GM12878 (cell line): ENCODE measurements at regions not wholly inside any gene's neighbourhood (a gene's known extent, or its start where the extent isn't known, plus 50 kb on each side); places are given as distances from the start of the nearest gene placed in this dataset.

ENCODE experiments used
- ATAC-seq: fragments of 200-7000 bp; cut with Tn5 transposase; 3 replicates; pipeline ENCODE4 v1.9.1; 2020; ENCODE audit warnings: mild to moderate bottlenecking, moderate library complexity
- BruUV-seq: library from RNA; stranded (reverse); fragments of 400-500 nt; replicated peaks from 2 replicates; lab custom pipeline; 2021; lab: Mats Ljungman, UMichigan
- CTCF ChIA-PET: fragments of 300-600 bp; sonication (Branson Sonifier 250); formaldehyde crosslinking; extraction: SDS; loops from one replicate; lab custom pipeline; 2021; ENCODE audit warnings: inconsistent platforms; lab: Yijun Ruan, JAX
- POLR2A ChIA-PET: fragments of 350-600 bp; formaldehyde crosslinking; extraction: SDS; loops from one replicate; lab custom pipeline; 2021; ENCODE audit warnings: inconsistent platforms; lab: Charles Lee
- RAD21 ChIA-PET: fragments of 300-600 bp; sonication (Branson Sonifier 250); formaldehyde crosslinking; loops from one replicate; lab custom pipeline; 2023; ENCODE audit warnings: antibody characterized with exemption; ENCODE audit not compliant: unreplicated experiment; lab: Charles Lee
- SMC1A ChIA-PET: fragments of 300-600 bp; sonication (Branson Sonifier 250); formaldehyde crosslinking; loops from one replicate; lab custom pipeline; 2023; ENCODE audit not compliant: unreplicated experiment, uncharacterized antibody; lab: Charles Lee
- DNase-seq: peaks from one replicate; pipeline ENCODE4 v3.0.0-alpha.2; 2011; ENCODE audit warnings: low read depth, low spot score
- FAIRE-seq: peaks from 3 replicates; lab custom pipeline; 2011; peaks lifted over from hg19 to GRCh38; lab: Jason Lieb, UNC
- H2AFZ ChIP-seq: 2 replicates; pipeline ENCODE4 v1.6.0; 2011; ENCODE audit warnings: low read depth, low read length, control low read depth; ENCODE audit not compliant: control insufficient read depth
- H3K27ac ChIP-seq: 2 replicates; pipeline ENCODE4 v1.5.1; 2011; ENCODE audit warnings: control low read depth; ENCODE audit not compliant: control insufficient read depth, insufficient read depth
- H3K27me3 ChIP-seq, 2 experiments: replicated peaks in 1 of 2; 2 replicates each; pipeline versions ENCODE4 v1.6.0 to v1.6.1; 2011; ENCODE audit warnings: low read length in 1 of 2; ENCODE audit not compliant: control insufficient read depth in 2 of 2, insufficient read depth in 2 of 2
- H3K36me3 ChIP-seq, 2 experiments: 2 replicates each; pipeline ENCODE4 v1.5.1; 2011; ENCODE audit warnings: low read length in 1 of 2; ENCODE audit not compliant: control insufficient read depth in 2 of 2, insufficient read depth in 2 of 2
- H3K4me1 ChIP-seq: 2 replicates; pipeline ENCODE4 v1.6.1; 2011; ENCODE audit warnings: mild to moderate bottlenecking, low read length, moderate library complexity, mixed read lengths; ENCODE audit not compliant: control insufficient read depth, insufficient read depth
- H3K4me2 ChIP-seq: 2 replicates; pipeline ENCODE4 v1.6.0; 2011; ENCODE audit warnings: control low read depth; ENCODE audit not compliant: control insufficient read depth, insufficient read depth
- H3K4me3 ChIP-seq: fragments of 200-600 bp; sonication (generic); 2 replicates; pipeline ENCODE4 v1.5.1; 2016
- H3K79me2 ChIP-seq: 2 replicates; pipeline ENCODE4 v1.6.0; 2011; ENCODE audit warnings: low read length; ENCODE audit not compliant: control insufficient read depth, insufficient read depth
- H3K9ac ChIP-seq: 2 replicates; pipeline ENCODE4 v1.8.0; 2011; ENCODE audit warnings: low read length, control low read depth, mixed read lengths; ENCODE audit not compliant: control insufficient read depth, insufficient read depth
- H3K9me3 ChIP-seq: replicated peaks from 3 replicates; pipeline ENCODE4 v1.5.1; 2011; ENCODE audit warnings: mild to moderate bottlenecking, low read length; ENCODE audit not compliant: control insufficient read depth, insufficient read depth
- H4K20me1 ChIP-seq: 2 replicates; pipeline ENCODE4 v1.6.0; 2011; ENCODE audit not compliant: control insufficient read depth, insufficient read depth
- BRCA1 ChIP-seq: IDR thresholded peaks from 2 replicates; pipeline ENCODE4 v1.6.1; 2011; ENCODE audit warnings: low read depth, low read length, improper control_type of control experiment
- CHD2 ChIP-seq: IDR thresholded peaks from 2 replicates; pipeline ENCODE4 v1.6.1; 2011; ENCODE audit warnings: low read depth, low read length, improper control_type of control experiment, borderline replicate concordance
- NR2C1 ChIP-seq: fragments of 450-650 bp; IDR thresholded peaks from 2 replicates; pipeline ENCODE4 v1.6.1; 2017; ENCODE audit warnings: antibody characterized with exemption, mild to moderate bottlenecking, moderate library complexity
- PML ChIP-seq: IDR thresholded peaks from 2 replicates; pipeline ENCODE4 v1.6.1; 2012; ENCODE audit warnings: low read length, inconsistent platforms
- POLR2A ChIP-seq: IDR thresholded peaks from 2 replicates; pipeline ENCODE4 v1.6.1; 2011; ENCODE audit warnings: low read depth, mild to moderate bottlenecking, low read length
- ZZZ3 ChIP-seq: IDR thresholded peaks from 2 replicates; pipeline ENCODE4 v1.6.1; 2011; ENCODE audit warnings: low read depth; ENCODE audit not compliant: control insufficient read depth, insufficient read length
- WGBS: methylation state at CpG from one replicate; pipeline ENCODE4 v1.1.6; 2016; ENCODE audit warnings: low lambda C conversion rate; ENCODE audit not compliant: insufficient replicate concordance, insufficient coverage; ENCODE audit errors: missing lambda C conversion rate; 5-methylcytosine and 5-hydroxymethylcytosine counted together
- in situ Hi-C: fragments of 300-500 bp; cut with MboI; formaldehyde crosslinking; loops from 9 replicates; pipeline ENCODE4 v1.14.3; 2018; ENCODE audit warnings: mixed read lengths
- intact Hi-C: fragments of 100-400 bp; cut with micrococcal nuclease; formaldehyde crosslinking; loops from one replicate; pipeline ENCODE4 v1.14.2; 2022; ENCODE audit not compliant: unreplicated experiment
- TF ChIP-seq, protein P1 (sequence below): fragments of 450-650 bp; IDR thresholded peaks from 2 replicates; pipeline ENCODE4 v1.6.1; 2014; ENCODE audit warnings: mild to moderate bottlenecking
- TF ChIP-seq, protein P2 (sequence below): fragments of 450-650 bp; IDR thresholded peaks from 2 replicates; pipeline ENCODE4 v1.6.1; 2017; ENCODE audit warnings: mild to moderate bottlenecking, low read depth, inconsistent platforms; ENCODE audit not compliant: poor library complexity, severe bottlenecking

- POLR2A ChIA-PET: no interaction called here
- H3K4me2 ChIP-seq: no peak overlapping the region
- no peak overlapping the region for H3K27ac ChIP-seq
- CTCF ChIA-PET: no interaction called here
- no peak overlapping the region for H3K9ac ChIP-seq
- H3K9me3 ChIP-seq: no peaks in the 10 kb centered on the region
- no peak overlapping the region for H3K4me3 ChIP-seq
- no peaks in the 10 kb centered on the region for H3K79me2 ChIP-seq
- ATAC-seq (no peak), FAIRE-seq (no peak)
- RAD21 ChIA-PET: no interaction called here
- in situ Hi-C loops: no loop called here
- TF ChIP-seq BRCA1 (no peak), POLR2A (no peak), CHD2 (no peak), PML (no peak), ZZZ3 (no peak), NR2C1 (no peak)
- TF ChIP-seq, protein P1, sequence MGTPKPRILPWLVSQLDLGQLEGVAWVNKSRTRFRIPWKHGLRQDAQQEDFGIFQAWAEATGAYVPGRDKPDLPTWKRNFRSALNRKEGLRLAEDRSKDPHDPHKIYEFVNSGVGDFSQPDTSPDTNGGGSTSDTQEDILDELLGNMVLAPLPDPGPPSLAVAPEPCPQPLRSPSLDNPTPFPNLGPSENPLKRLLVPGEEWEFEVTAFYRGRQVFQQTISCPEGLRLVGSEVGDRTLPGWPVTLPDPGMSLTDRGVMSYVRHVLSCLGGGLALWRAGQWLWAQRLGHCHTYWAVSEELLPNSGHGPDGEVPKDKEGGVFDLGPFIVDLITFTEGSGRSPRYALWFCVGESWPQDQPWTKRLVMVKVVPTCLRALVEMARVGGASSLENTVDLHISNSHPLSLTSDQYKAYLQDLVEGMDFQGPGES: no peak
- TF ChIP-seq, protein P2, sequence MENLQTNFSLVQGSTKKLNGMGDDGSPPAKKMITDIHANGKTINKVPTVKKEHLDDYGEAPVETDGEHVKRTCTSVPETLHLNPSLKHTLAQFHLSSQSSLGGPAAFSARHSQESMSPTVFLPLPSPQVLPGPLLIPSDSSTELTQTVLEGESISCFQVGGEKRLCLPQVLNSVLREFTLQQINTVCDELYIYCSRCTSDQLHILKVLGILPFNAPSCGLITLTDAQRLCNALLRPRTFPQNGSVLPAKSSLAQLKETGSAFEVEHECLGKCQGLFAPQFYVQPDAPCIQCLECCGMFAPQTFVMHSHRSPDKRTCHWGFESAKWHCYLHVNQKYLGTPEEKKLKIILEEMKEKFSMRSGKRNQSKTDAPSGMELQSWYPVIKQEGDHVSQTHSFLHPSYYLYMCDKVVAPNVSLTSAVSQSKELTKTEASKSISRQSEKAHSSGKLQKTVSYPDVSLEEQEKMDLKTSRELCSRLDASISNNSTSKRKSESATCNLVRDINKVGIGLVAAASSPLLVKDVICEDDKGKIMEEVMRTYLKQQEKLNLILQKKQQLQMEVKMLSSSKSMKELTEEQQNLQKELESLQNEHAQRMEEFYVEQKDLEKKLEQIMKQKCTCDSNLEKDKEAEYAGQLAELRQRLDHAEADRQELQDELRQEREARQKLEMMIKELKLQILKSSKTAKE: no peak
- TF ChIP-seq, all 136 proteins: peak for 0
- WGBS: 23% methylated on average over 4 of the region's 5 CpGs
- Histone ChIP-seq H3K36me3 (no peaks in the 10 kb centered on the region), H3K4me1 (no peaks in the 10 kb centered on the region), H3K27me3 (no peaks in the 10 kb centered on the region), H4K20me1 (no peaks in the 10 kb centered on the region), H2AFZ (no peak overlapping the region)
- intact Hi-C loops: no loop called here
- SMC1A ChIA-PET: interaction anchor here (0.9 kb wide), 1 partner anchor 185 kb away, joined by 3 read pairs; no protein-coding TSS in a partner anchor
- DNase-seq: no peak
- no TSS peak for BruUV-seq
Observed at GRCh38 chr13:106329941-106330340, 205.5 kb downstream of the EFNB2 start.
